GM23338 (cell line): ENCODE measurements at regions not wholly inside any gene's neighbourhood (a gene's known extent, or its start where the extent isn't known, plus 50 kb on each side); places are given as distances from the start of the nearest gene placed in this dataset.

Experiments
- ATAC-seq: fragments of 200-7000 bp; cut with Tn5 transposase; 3 replicates; pipeline ENCODE4 v1.9.1; 2020
- DNase-seq: peaks from one replicate; pipeline ENCODE4 v3.0.0-alpha.2; 2015; ENCODE audit warnings: low spot score
- H2AFZ ChIP-seq: fragments of 200-600 bp; sonication (generic); 2 replicates; pipeline ENCODE4 v1.8.0; 2016; ENCODE audit warnings: antibody characterized with exemption, mild to moderate bottlenecking, moderate library complexity
- H3F3A ChIP-seq: fragments of 200-600 bp; sonication (generic); replicated peaks from 2 replicates; pipeline ENCODE4 v1.8.0; 2017; ENCODE audit warnings: antibody characterized with exemption, mixed run types, low read depth
- H3K27ac ChIP-seq: fragments of 200-600 bp; sonication (generic); 2 replicates; pipeline ENCODE4 v1.6.1; 2016; ENCODE audit warnings: low read depth
- H3K27me3 ChIP-seq: fragments of 200-600 bp; sonication (generic); 2 replicates; pipeline ENCODE4 v1.8.0; 2016; ENCODE audit warnings: mild to moderate bottlenecking, mixed run types, moderate library complexity; ENCODE audit not compliant: insufficient read depth
- H3K36me3 ChIP-seq: fragments of 200-600 bp; sonication (generic); 2 replicates; pipeline ENCODE4 v1.8.0; 2016; ENCODE audit warnings: mild to moderate bottlenecking; ENCODE audit not compliant: insufficient read depth
- H3K4me1 ChIP-seq: fragments of 200-600 bp; sonication (generic); 2 replicates; pipeline ENCODE4 v1.8.0; 2016; ENCODE audit warnings: mild to moderate bottlenecking, moderate library complexity; ENCODE audit not compliant: insufficient read depth
- H3K4me2 ChIP-seq: fragments of 200-600 bp; sonication (generic); 2 replicates; pipeline ENCODE4 v1.7.1; 2017; ENCODE audit warnings: mixed run types
- H3K4me3 ChIP-seq: fragments of 200-600 bp; sonication (generic); 2 replicates; pipeline ENCODE4 v1.6.1; 2016; ENCODE audit warnings: mixed run types
- H3K79me2 ChIP-seq: fragments of 200-600 bp; sonication (generic); replicated peaks from 2 replicates; pipeline ENCODE4 v1.8.0; 2017; ENCODE audit warnings: mild to moderate bottlenecking; ENCODE audit not compliant: insufficient read depth
- H3K9me2 ChIP-seq: fragments of 200-600 bp; sonication (generic); 2 replicates; pipeline ENCODE4 v1.8.0; 2017; ENCODE audit not compliant: insufficient read depth
- H4K20me1 ChIP-seq: fragments of 200-600 bp; sonication (generic); replicated peaks from 2 replicates; pipeline ENCODE4 v1.8.0; 2017; ENCODE audit warnings: mild to moderate bottlenecking; ENCODE audit not compliant: insufficient read depth
- H3K27ac Mint-ChIP-seq: 2 replicates; pipeline ENCODE4 v1.8.0; 2020; ENCODE audit warnings: inconsistent platforms, mild to moderate bottlenecking, moderate library complexity, mixed read lengths
- H3K27me3 Mint-ChIP-seq: 3 replicates; pipeline ENCODE4 v1.8.0; 2022; ENCODE audit warnings: low read depth, mild to moderate bottlenecking, moderate library complexity, mixed read lengths, inconsistent platforms; ENCODE audit not compliant: insufficient read depth, poor library complexity
- H3K36me3 Mint-ChIP-seq: 3 replicates; pipeline ENCODE4 v1.8.0; 2021; ENCODE audit warnings: low read depth, mild to moderate bottlenecking, inconsistent platforms, moderate library complexity, mixed read lengths
- H3K4me1 Mint-ChIP-seq: 3 replicates; pipeline ENCODE4 v1.8.0; 2020; ENCODE audit warnings: mild to moderate bottlenecking, inconsistent platforms, mixed read lengths
- H3K4me3 Mint-ChIP-seq: 3 replicates; pipeline ENCODE4 v1.8.0; 2021; ENCODE audit warnings: moderate library complexity, mild to moderate bottlenecking, inconsistent platforms, mixed read lengths
- H3K9me3 Mint-ChIP-seq: 3 replicates; pipeline ENCODE4 v1.8.0; 2020; ENCODE audit warnings: moderate library complexity, mild to moderate bottlenecking, inconsistent platforms, mixed read lengths
- CREB1 ChIP-seq: fragments of 250-450 bp; sonication (Bioruptor Pico); IDR thresholded peaks from 2 replicates; pipeline ENCODE4 v1.5.0; 2020; ENCODE audit warnings: low read depth, mild to moderate bottlenecking, moderate library complexity
- EZH2 ChIP-seq: fragments of 200-600 bp; sonication (generic); IDR thresholded peaks from one replicate; pipeline ENCODE4 v1.8.0; 2017; ENCODE audit warnings: antibody characterized with exemption, mild to moderate bottlenecking, low read depth; ENCODE audit not compliant: unreplicated experiment
- JUNB ChIP-seq: IDR thresholded peaks from one replicate; pipeline ENCODE4 v1.6.1; 2016; ENCODE audit warnings: antibody characterized with exemption; ENCODE audit not compliant: unreplicated experiment
- NANOG ChIP-seq: IDR thresholded peaks from 2 replicates; pipeline ENCODE4 v1.6.1; 2016; ENCODE audit warnings: antibody characterized with exemption, borderline replicate concordance
- STAT1 ChIP-seq: IDR thresholded peaks from one replicate; pipeline ENCODE4 v1.6.1; 2016; ENCODE audit warnings: antibody characterized with exemption; ENCODE audit not compliant: unreplicated experiment
- ZNF331 ChIP-seq: fragments of 250-450 bp; sonication (Bioruptor Pico); IDR thresholded peaks from 2 replicates; pipeline ENCODE4 v1.5.0; 2020; ENCODE audit warnings: low read depth, mild to moderate bottlenecking, moderate library complexity
- TF ChIP-seq, protein P1 (sequence below): IDR thresholded peaks from 2 replicates; pipeline ENCODE4 v1.6.1; 2016; ENCODE audit warnings: antibody characterized with exemption
- TF ChIP-seq, protein P2 (sequence below): fragments of 250-450 bp; sonication (Bioruptor Pico); IDR thresholded peaks from 2 replicates; pipeline ENCODE4 v1.5.0; 2020; ENCODE audit warnings: mild to moderate bottlenecking, moderate library complexity
- TF ChIP-seq, protein P3 (sequence below), 2 experiments: fragments of 200-600 bp in 1 of 2; sonication (generic) in 1 of 2; conservative IDR thresholded peaks; 2 replicates each; pipeline versions ENCODE4 v1.5.1 to v1.6.1; 2016 to 2017; ENCODE audit warnings: antibody characterized with exemption in 2 of 2, low read depth in 2 of 2, mild to moderate bottlenecking in 2 of 2, moderate library complexity in 1 of 2

GRCh38 chr2:122105877-122106206, 350.4 kb downstream of the TSN start:
- H3K27me3 Mint-ChIP-seq, result no peaks in the 10 kb centered on the region

More at GRCh38 chr2:122105877-122106206, 350.4 kb downstream of the TSN start:
- no peaks in the 10 kb centered on the region for H3K36me3 ChIP-seq
- H3K4me2 ChIP-seq, result no peak overlapping the region
- Mint-ChIP-seq H3K27ac (no peak overlapping the region), H3K36me3 (no peaks in the 10 kb centered on the region; the same call in 2 of the 3 replicates), H3K4me3 (no peak overlapping the region), H3K4me1 (peaks cover 4% of the 10 kb centered on the region; the same call in 2 of the 3 replicates), H3K9me3 (peaks cover 19% of the 10 kb centered on the region)
- H3K27ac ChIP-seq, result no peak overlapping the region
- ATAC-seq (no peak), DNase-seq (no peak)
- H2AFZ ChIP-seq, result peak overlapping the region; percentile 56; the same call in 1 of the 2 replicates
- no peaks in the 10 kb centered on the region for H3F3A ChIP-seq
- H4K20me1 ChIP-seq, result no peaks in the 10 kb centered on the region
- no peaks in the 10 kb centered on the region for H3K79me2 ChIP-seq
- H3K4me1 ChIP-seq, result no peaks in the 10 kb centered on the region
- H3K9me2 ChIP-seq, result peaks cover 22% of the 10 kb centered on the region
- no peak overlapping the region for H3K4me3 ChIP-seq
- H3K27me3 ChIP-seq, result no peaks in the 10 kb centered on the region
- TF ChIP-seq, protein P1, sequence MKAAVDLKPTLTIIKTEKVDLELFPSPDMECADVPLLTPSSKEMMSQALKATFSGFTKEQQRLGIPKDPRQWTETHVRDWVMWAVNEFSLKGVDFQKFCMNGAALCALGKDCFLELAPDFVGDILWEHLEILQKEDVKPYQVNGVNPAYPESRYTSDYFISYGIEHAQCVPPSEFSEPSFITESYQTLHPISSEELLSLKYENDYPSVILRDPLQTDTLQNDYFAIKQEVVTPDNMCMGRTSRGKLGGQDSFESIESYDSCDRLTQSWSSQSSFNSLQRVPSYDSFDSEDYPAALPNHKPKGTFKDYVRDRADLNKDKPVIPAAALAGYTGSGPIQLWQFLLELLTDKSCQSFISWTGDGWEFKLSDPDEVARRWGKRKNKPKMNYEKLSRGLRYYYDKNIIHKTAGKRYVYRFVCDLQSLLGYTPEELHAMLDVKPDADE, result no peak
- TF ChIP-seq STAT1 (no peak), NANOG (no peak), EZH2 (no peak), JUNB (no peak), CREB1 (CRISPR knock-in tag) (no peak), ZNF331 (CRISPR knock-in tag) (no peak)
- TF ChIP-seq, protein P2, sequence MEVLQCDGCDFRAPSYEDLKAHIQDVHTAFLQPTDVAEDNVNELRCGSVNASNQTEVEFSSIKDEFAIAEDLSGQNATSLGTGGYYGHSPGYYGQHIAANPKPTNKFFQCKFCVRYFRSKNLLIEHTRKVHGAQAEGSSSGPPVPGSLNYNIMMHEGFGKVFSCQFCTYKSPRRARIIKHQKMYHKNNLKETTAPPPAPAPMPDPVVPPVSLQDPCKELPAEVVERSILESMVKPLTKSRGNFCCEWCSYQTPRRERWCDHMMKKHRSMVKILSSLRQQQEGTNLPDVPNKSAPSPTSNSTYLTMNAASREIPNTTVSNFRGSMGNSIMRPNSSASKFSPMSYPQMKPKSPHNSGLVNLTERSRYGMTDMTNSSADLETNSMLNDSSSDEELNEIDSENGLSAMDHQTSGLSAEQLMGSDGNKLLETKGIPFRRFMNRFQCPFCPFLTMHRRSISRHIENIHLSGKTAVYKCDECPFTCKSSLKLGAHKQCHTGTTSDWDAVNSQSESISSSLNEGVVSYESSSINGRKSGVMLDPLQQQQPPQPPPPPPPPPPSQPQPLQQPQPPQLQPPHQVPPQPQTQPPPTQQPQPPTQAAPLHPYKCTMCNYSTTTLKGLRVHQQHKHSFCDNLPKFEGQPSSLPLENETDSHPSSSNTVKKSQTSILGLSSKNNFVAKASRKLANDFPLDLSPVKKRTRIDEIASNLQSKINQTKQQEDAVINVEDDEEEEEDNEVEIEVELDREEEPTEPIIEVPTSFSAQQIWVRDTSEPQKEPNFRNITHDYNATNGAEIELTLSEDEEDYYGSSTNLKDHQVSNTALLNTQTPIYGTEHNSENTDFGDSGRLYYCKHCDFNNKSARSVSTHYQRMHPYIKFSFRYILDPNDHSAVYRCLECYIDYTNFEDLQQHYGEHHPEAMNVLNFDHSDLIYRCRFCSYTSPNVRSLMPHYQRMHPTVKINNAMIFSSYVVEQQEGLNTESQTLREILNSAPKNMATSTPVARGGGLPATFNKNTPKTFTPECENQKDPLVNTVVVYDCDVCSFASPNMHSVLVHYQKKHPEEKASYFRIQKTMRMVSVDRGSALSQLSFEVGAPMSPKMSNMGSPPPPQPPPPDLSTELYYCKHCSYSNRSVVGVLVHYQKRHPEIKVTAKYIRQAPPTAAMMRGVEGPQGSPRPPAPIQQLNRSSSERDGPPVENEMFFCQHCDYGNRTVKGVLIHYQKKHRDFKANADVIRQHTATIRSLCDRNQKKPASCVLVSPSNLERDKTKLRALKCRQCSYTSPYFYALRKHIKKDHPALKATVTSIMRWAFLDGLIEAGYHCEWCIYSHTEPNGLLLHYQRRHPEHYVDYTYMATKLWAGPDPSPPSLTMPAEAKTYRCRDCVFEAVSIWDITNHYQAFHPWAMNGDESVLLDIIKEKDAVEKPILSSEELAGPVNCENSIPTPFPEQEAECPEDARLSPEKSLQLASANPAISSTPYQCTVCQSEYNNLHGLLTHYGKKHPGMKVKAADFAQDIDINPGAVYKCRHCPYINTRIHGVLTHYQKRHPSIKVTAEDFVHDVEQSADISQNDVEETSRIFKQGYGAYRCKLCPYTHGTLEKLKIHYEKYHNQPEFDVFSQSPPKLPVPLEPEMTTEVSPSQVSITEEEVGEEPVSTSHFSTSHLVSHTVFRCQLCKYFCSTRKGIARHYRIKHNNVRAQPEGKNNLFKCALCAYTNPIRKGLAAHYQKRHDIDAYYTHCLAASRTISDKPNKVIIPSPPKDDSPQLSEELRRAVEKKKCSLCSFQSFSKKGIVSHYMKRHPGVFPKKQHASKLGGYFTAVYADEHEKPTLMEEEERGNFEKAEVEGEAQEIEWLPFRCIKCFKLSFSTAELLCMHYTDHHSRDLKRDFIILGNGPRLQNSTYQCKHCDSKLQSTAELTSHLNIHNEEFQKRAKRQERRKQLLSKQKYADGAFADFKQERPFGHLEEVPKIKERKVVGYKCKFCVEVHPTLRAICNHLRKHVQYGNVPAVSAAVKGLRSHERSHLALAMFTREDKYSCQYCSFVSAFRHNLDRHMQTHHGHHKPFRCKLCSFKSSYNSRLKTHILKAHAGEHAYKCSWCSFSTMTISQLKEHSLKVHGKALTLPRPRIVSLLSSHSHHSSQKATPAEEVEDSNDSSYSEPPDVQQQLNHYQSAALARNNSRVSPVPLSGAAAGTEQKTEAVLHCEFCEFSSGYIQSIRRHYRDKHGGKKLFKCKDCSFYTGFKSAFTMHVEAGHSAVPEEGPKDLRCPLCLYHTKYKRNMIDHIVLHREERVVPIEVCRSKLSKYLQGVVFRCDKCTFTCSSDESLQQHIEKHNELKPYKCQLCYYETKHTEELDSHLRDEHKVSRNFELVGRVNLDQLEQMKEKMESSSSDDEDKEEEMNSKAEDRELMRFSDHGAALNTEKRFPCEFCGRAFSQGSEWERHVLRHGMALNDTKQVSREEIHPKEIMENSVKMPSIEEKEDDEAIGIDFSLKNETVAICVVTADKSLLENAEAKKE (CRISPR knock-in tag), result no peak
- TF ChIP-seq, protein P3, sequence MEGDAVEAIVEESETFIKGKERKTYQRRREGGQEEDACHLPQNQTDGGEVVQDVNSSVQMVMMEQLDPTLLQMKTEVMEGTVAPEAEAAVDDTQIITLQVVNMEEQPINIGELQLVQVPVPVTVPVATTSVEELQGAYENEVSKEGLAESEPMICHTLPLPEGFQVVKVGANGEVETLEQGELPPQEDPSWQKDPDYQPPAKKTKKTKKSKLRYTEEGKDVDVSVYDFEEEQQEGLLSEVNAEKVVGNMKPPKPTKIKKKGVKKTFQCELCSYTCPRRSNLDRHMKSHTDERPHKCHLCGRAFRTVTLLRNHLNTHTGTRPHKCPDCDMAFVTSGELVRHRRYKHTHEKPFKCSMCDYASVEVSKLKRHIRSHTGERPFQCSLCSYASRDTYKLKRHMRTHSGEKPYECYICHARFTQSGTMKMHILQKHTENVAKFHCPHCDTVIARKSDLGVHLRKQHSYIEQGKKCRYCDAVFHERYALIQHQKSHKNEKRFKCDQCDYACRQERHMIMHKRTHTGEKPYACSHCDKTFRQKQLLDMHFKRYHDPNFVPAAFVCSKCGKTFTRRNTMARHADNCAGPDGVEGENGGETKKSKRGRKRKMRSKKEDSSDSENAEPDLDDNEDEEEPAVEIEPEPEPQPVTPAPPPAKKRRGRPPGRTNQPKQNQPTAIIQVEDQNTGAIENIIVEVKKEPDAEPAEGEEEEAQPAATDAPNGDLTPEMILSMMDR (conservative IDR thresholded peaks at IDR 0.05; ENCODE audit: low read depth in 2 of 2), result no peak
